Caco-2 (cell line): ENCODE measurements at regions not wholly inside any gene's neighbourhood (a gene's known extent, or its start where the extent isn't known, plus 50 kb on each side); places are given as distances from the start of the nearest gene placed in this dataset.

ENCODE experiments used
- BruUV-seq: library from RNA; stranded (reverse); fragments of 400-500 nt; replicated peaks from 2 replicates; lab custom pipeline; 2021; lab: Mats Ljungman, UMichigan
- CTCF ChIA-PET: fragments of 300-600 bp; sonication (Branson Sonifier 250); formaldehyde crosslinking; loops from one replicate; lab custom pipeline; 2022; ENCODE audit warnings: antibody characterized with exemption; lab: Charles Lee
- POLR2A ChIA-PET: fragments of 300-600 bp; sonication (Branson Sonifier 250); formaldehyde crosslinking; loops from one replicate; lab custom pipeline; 2022; ENCODE audit warnings: antibody characterized with exemption; lab: Charles Lee
- DNase-seq, 2 experiments: peaks; one replicate each; pipeline versions ENCODE4 v3.0.0 to v3.0.0-alpha.2; 2020 to 2022
- H3K27me3 ChIP-seq: replicated peaks from 2 replicates; pipeline ENCODE4 v1.6.0; 2011; ENCODE audit warnings: low read length; ENCODE audit not compliant: control insufficient read depth, insufficient read depth
- H3K36me3 ChIP-seq: 2 replicates; pipeline ENCODE4 v1.5.1; 2011; ENCODE audit warnings: low read length; ENCODE audit not compliant: control insufficient read depth, insufficient read depth
- H3K4me1 ChIP-seq: fragments of 250-450 bp; sonication (Bioruptor Pico); 2 replicates; pipeline ENCODE4 v1.5.1; 2020; ENCODE audit warnings: mild to moderate bottlenecking
- H3K4me3 ChIP-seq: 2 replicates; pipeline ENCODE4 v1.5.1; 2011; ENCODE audit warnings: low read depth, mild to moderate bottlenecking, control low read depth, low read length
- H3K9me3 ChIP-seq: fragments of 250-450 bp; sonication (Bioruptor Pico); 2 replicates; pipeline ENCODE4 v1.5.1; 2020; ENCODE audit warnings: mild to moderate bottlenecking, moderate library complexity
- H3K27ac Mint-ChIP-seq: one replicate; pipeline ENCODE4 v1.8.0; 2022; ENCODE audit warnings: mixed read lengths; ENCODE audit not compliant: unreplicated experiment
- H3K27me3 Mint-ChIP-seq: one replicate; pipeline ENCODE4 v1.8.0; 2022; ENCODE audit warnings: mixed read lengths; ENCODE audit not compliant: insufficient read depth, unreplicated experiment
- H3K36me3 Mint-ChIP-seq: one replicate; pipeline ENCODE4 v1.8.0; 2022; ENCODE audit warnings: mild to moderate bottlenecking, mixed read lengths; ENCODE audit not compliant: insufficient read depth, unreplicated experiment
- H3K4me1 Mint-ChIP-seq: one replicate; pipeline ENCODE4 v1.8.0; 2022; ENCODE audit warnings: low read depth, mixed read lengths; ENCODE audit not compliant: unreplicated experiment
- H3K4me3 Mint-ChIP-seq: one replicate; pipeline ENCODE4 v1.8.0; 2022; ENCODE audit warnings: mild to moderate bottlenecking, moderate library complexity, mixed read lengths; ENCODE audit not compliant: unreplicated experiment
- H3K9me3 Mint-ChIP-seq: one replicate; pipeline ENCODE4 v1.8.0; 2022; ENCODE audit warnings: mixed read lengths; ENCODE audit not compliant: unreplicated experiment
- CTCF ChIP-seq, 2 experiments: fragments of 200-600 bp in 1 of 2; IDR thresholded peaks; 1 replicate in 1 of 2; 2 replicates in 1 of 2; pipeline versions ENCODE4 v1.5.1 to v1.8.0; 2011 to 2022; ENCODE audit warnings: antibody characterized with exemption in 1 of 2, control low read depth in 1 of 2, inconsistent platforms in 1 of 2, low read depth in 1 of 2, low read length in 1 of 2, mild to moderate bottlenecking in 1 of 2, moderate library complexity in 1 of 2; ENCODE audit not compliant: insufficient read depth in 1 of 2, severe bottlenecking in 1 of 2, unreplicated experiment in 1 of 2
- intact Hi-C: fragments of 100-400 bp; cut with micrococcal nuclease; formaldehyde crosslinking; loops from one replicate; pipeline ENCODE4 v1.10.0; 2022; ENCODE audit not compliant: unreplicated experiment

- Histone ChIP-seq H3K36me3 (no peaks in the 10 kb centered on the region), H3K27me3 (no peaks in the 10 kb centered on the region; the same call in 1 of the 2 replicates), H3K9me3 (no peaks in the 10 kb centered on the region), H3K4me1 (no peaks in the 10 kb centered on the region), H3K4me3 (no peak overlapping the region)
- Mint-ChIP-seq H3K36me3 (no peaks in the 10 kb centered on the region), H3K27ac (no peak overlapping the region), H3K9me3 (no peaks in the 10 kb centered on the region), H3K27me3 (peaks cover 13% of the 10 kb centered on the region), H3K4me1 (no peaks in the 10 kb centered on the region), H3K4me3 (no peak overlapping the region)
- TF ChIP-seq CTCF (IDR thresholded peaks at IDR 0.05; ENCODE audit: insufficient read depth in 1 of 2, low read depth in 1 of 2, low read length in 1 of 2, severe bottlenecking in 1 of 2, unreplicated experiment in 1 of 2), result no peak
- no TSS peak for BruUV-seq
- POLR2A ChIA-PET, result no interaction called here
- intact Hi-C loops, result no loop called here
- DNase-seq, result no peak
- CTCF ChIA-PET, result no interaction called here
These were observed 149.5 kb upstream of the ZEB2 start for GRCh38 chr2:144669196-144669987.

GRCh38 chr2:144668493-144669110 is 148.7 kb upstream of the ZEB2 start:
- Mint-ChIP-seq H3K9me3 (no peaks in the 10 kb centered on the region), H3K27ac (no peak overlapping the region), H3K4me1 (no peaks in the 10 kb centered on the region), H3K36me3 (no peaks in the 10 kb centered on the region), H3K4me3 (no peak overlapping the region), H3K27me3 (peaks cover 13% of the 10 kb centered on the region)
- DNase-seq, result no peak
- no TSS peak for BruUV-seq
- Histone ChIP-seq H3K4me3 (no peak overlapping the region), H3K36me3 (no peaks in the 10 kb centered on the region), H3K9me3 (no peaks in the 10 kb centered on the region), H3K27me3 (no peaks in the 10 kb centered on the region; the same call in 1 of the 2 replicates), H3K4me1 (no peaks in the 10 kb centered on the region)
- intact Hi-C loops, result no loop called here
- ChIA-PET POLR2A (no interaction called here), CTCF (no interaction called here)
- TF ChIP-seq CTCF (IDR thresholded peaks at IDR 0.05; ENCODE audit: insufficient read depth in 1 of 2, low read depth in 1 of 2, low read length in 1 of 2, severe bottlenecking in 1 of 2, unreplicated experiment in 1 of 2), result no peak

- POLR2A ChIA-PET, result no interaction called here
- Mint-ChIP-seq H3K9me3 (no peaks in the 10 kb centered on the region), H3K4me1 (no peaks in the 10 kb centered on the region), H3K27ac (no peak overlapping the region), H3K27me3 (peaks cover 10% of the 10 kb centered on the region), H3K4me3 (no peak overlapping the region), H3K36me3 (no peaks in the 10 kb centered on the region)
- TF ChIP-seq CTCF (IDR thresholded peaks at IDR 0.05; ENCODE audit: insufficient read depth in 1 of 2, low read depth in 1 of 2, low read length in 1 of 2, severe bottlenecking in 1 of 2, unreplicated experiment in 1 of 2), result no peak
- intact Hi-C loops, result no loop called here
- H3K9me3 ChIP-seq, result no peaks in the 10 kb centered on the region
- no peak for DNase-seq
- no TSS peak for BruUV-seq
- no peak overlapping the region for H3K4me3 ChIP-seq
- CTCF ChIA-PET, result no interaction called here
- no peaks in the 10 kb centered on the region; the same call in 1 of the 2 replicates for H3K27me3 ChIP-seq
- no peaks in the 10 kb centered on the region for H3K36me3 ChIP-seq
- no peaks in the 10 kb centered on the region for H3K4me1 ChIP-seq
These were observed 146.1 kb upstream of the ZEB2 start for GRCh38 chr2:144666032-144666431.
